Sigmoid colon (tissue), 6 donors: ENCODE measurements at regions not wholly inside any gene's neighbourhood (a gene's known extent, or its start where the extent isn't known, plus 50 kb on each side); places are given as distances from the start of the nearest gene placed in this dataset.

ENCODE experiments used
- DNase-seq: peaks from one replicate; pipeline ENCODE4 v3.0.0-alpha.2; 2019
- H3K27ac ChIP-seq, 4 donors: fragments of 200-600 bp; sonication (generic); one replicate each; pipeline ENCODE4 v1.5.1; 2016 to 2019; ENCODE audit warnings: mild to moderate bottlenecking in 1 of 4
- H3K27me3 ChIP-seq, 3 donors: fragments of 200-600 bp; sonication (generic); one replicate each; pipeline ENCODE4 v1.5.1; 2019; ENCODE audit warnings: mild to moderate bottlenecking in 1 of 3
- H3K36me3 ChIP-seq, 4 donors: fragments of 200-600 bp; sonication (generic); one replicate each; pipeline ENCODE4 v1.5.1; 2016 to 2019
- H3K4me1 ChIP-seq, 4 donors: fragments of 200-600 bp; sonication (generic); one replicate each; pipeline ENCODE4 v1.5.1; 2017 to 2019
- H3K4me3 ChIP-seq, 4 donors: fragments of 200-600 bp; sonication (generic); one replicate each; pipeline ENCODE4 v1.5.1; 2017 to 2019; ENCODE audit warnings: mild to moderate bottlenecking in 2 of 4, moderate library complexity in 1 of 4
- H3K9me3 ChIP-seq, 4 donors: fragments of 200-600 bp in 3 of 4; sonication (generic) in 3 of 4; one replicate each; pipeline versions ENCODE4 v1.5.1 to v1.6.1; 2013 to 2019
- EP300 ChIP-seq, 4 donors: sonication (generic); formaldehyde crosslinking; IDR thresholded peaks; one replicate each; pipeline ENCODE4 v1.6.1; 2017; ENCODE audit warnings: antibody characterized with exemption in 4 of 4
- POLR2A ChIP-seq, 2 donors: fragments of 450-650 bp; IDR thresholded peaks; one replicate each; pipeline ENCODE4 v1.6.1; 2016; ENCODE audit warnings: antibody characterized with exemption in 2 of 2, mild to moderate bottlenecking in 2 of 2, moderate library complexity in 2 of 2
- POLR2AphosphoS5 ChIP-seq, 4 donors: sonication (generic); formaldehyde crosslinking; IDR thresholded peaks; one replicate each; pipeline ENCODE4 v1.6.1; 2017; ENCODE audit warnings: antibody characterized with exemption in 4 of 4
- WGBS, 2 donors: extraction: QIAGEN DNeasy Blood & Tissue Kit; methylation state at CpG; one replicate each; pipeline ENCODE4 v1.1.7; 2013; 5-methylcytosine and 5-hydroxymethylcytosine counted together
- intact Hi-C: fragments of 100-400 bp; cut with DNase I; formaldehyde crosslinking; loops from one replicate; pipeline ENCODE4 v1.15.1; 2023
- TF ChIP-seq, protein P1 (sequence below), 4 experiments: fragments of 450-650 bp in 3 of 4; fragments of 200-600 bp in 1 of 4; IDR thresholded peaks; one replicate each; pipeline ENCODE4 v1.5.1; 2016 to 2019; ENCODE audit warnings: antibody characterized with exemption in 4 of 4, mild to moderate bottlenecking in 3 of 4, moderate library complexity in 2 of 4
- donor health status: healthy with polysubstance abuse.
- donor health status: healthy.

DNA sequence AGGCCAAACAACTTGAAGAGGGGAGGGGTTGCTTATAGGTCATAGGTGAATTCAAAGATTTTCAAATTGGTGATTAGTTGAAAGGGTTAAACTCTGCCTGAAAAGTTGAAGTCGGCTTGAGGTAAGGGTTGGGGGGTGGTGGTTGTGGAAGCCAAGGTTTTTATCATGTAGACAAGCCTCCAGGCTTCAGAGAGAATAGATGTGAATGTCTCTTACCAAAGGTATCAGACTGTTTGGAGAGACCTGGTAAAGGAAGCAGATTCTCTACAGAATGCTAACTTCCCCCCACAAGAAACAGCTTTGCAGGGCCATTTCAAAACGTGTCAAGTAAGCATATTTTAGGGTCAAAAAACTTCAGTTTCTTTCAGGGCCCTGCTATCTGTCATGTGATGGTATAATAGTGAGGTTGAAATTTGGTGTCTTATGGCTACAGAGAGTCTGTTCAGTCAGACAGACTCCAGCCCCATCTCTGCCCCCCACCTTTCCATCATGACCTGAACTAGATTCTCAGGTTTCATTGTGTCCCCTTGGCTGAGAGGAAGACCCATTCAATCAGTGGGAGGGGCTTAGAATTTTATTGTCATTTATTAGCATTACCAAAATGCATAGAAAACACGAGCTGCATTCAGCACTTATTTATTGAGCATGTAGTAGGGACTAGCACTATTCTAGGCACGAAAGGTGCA, 136.5 kb downstream of the MAP3K7 start:
- H3K36me3 ChIP-seq: no peaks in the 10 kb centered on the region
- no peak for DNase-seq
- H3K27ac ChIP-seq: no peak overlapping the region

DNA sequence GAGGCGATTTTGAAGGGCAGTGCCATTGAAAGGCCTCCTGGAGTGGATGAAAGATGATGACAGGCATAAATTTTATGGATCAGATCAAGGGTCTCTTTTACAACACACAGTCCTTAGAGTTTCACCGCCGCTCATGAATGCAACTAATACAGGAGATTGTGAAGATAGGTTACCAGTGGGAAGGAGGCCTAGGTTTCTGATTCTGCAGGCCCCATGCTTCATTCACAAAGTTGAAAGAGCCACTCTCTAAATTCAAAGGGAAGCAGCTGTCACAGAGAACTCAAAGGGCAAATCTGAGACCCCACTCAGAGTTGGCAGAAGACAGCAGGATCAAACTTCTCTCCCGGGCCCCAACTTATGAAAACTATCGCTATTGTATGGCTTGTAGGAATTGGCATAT, 137.6 kb downstream of the MAP3K7 start:
- no peaks in the 10 kb centered on the region for H3K9me3 ChIP-seq
- no peak overlapping the region for H3K27ac ChIP-seq
- no peaks in the 10 kb centered on the region for H3K27me3 ChIP-seq
- intact Hi-C loops: no loop called here
- no peaks in the 10 kb centered on the region for H3K4me1 ChIP-seq
- no peak overlapping the region for H3K4me3 ChIP-seq
- H3K36me3 ChIP-seq: no peaks in the 10 kb centered on the region
- DNase-seq: no peak
- no peak for TF ChIP-seq POLR2A (IDR thresholded peaks at IDR 0.05)
- no peak for TF ChIP-seq EP300 (IDR thresholded peaks at IDR 0.05)
- TF ChIP-seq POLR2AphosphoS5 (IDR thresholded peaks at IDR 0.05): no peak
- TF ChIP-seq, protein P1, sequence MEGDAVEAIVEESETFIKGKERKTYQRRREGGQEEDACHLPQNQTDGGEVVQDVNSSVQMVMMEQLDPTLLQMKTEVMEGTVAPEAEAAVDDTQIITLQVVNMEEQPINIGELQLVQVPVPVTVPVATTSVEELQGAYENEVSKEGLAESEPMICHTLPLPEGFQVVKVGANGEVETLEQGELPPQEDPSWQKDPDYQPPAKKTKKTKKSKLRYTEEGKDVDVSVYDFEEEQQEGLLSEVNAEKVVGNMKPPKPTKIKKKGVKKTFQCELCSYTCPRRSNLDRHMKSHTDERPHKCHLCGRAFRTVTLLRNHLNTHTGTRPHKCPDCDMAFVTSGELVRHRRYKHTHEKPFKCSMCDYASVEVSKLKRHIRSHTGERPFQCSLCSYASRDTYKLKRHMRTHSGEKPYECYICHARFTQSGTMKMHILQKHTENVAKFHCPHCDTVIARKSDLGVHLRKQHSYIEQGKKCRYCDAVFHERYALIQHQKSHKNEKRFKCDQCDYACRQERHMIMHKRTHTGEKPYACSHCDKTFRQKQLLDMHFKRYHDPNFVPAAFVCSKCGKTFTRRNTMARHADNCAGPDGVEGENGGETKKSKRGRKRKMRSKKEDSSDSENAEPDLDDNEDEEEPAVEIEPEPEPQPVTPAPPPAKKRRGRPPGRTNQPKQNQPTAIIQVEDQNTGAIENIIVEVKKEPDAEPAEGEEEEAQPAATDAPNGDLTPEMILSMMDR (IDR thresholded peaks at IDR 0.05): no peak
- 83 to 84% methylated on average over 5 of the region's 5 CpGs for WGBS, 2 donors

More for the DNA sequence above, 136.5 kb downstream of the MAP3K7 start:
- intact Hi-C loops: no loop called here
- Histone ChIP-seq H3K9me3 (no peaks in the 10 kb centered on the region), H3K4me3 (no peak overlapping the region), H3K4me1 (no peaks in the 10 kb centered on the region), H3K27me3 (no peaks in the 10 kb centered on the region)
- TF ChIP-seq POLR2A (IDR thresholded peaks at IDR 0.05): no peak
- TF ChIP-seq EP300 (IDR thresholded peaks at IDR 0.05): no peak
- no peak for TF ChIP-seq POLR2AphosphoS5 (IDR thresholded peaks at IDR 0.05)
- TF ChIP-seq, protein P1 (IDR thresholded peaks at IDR 0.05): no peak
- 32 to 50% methylated on average over 4 of the region's 4 CpGs for WGBS, 2 donors

DNA sequence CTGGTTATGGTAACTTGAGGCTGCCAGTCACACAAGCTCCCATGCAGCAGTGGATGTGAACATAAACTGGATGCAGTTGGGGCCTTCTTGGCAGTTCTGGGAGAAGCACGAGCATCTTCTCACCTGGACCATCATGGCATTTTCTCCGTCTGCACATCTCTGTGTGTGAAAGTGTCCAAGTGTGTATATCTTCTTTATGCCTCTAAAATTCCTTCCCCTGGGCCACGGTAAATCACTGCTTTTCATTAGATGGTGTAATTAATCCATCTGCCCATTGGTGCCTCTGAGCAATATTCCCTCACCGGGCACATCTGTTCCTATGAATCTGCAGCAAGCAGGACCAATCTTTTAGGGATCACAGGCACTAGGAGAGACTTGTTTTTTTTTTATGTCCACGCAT, 138.0 kb downstream of the MAP3K7 start:
- H3K36me3 ChIP-seq: no peaks in the 10 kb centered on the region
- no peak overlapping the region for H3K27ac ChIP-seq
- 80 to 83% methylated on average over 5 of the region's 5 CpGs for WGBS, 2 donors
- H3K27me3 ChIP-seq: no peaks in the 10 kb centered on the region
- H3K9me3 ChIP-seq: no peaks in the 10 kb centered on the region
- no peaks in the 10 kb centered on the region for H3K4me1 ChIP-seq
- intact Hi-C loops: no loop called here
- no peak for DNase-seq
- TF ChIP-seq, protein P1 (IDR thresholded peaks at IDR 0.05): no peak
- TF ChIP-seq EP300 (IDR thresholded peaks at IDR 0.05) (no peak), POLR2AphosphoS5 (IDR thresholded peaks at IDR 0.05) (no peak), POLR2A (IDR thresholded peaks at IDR 0.05) (no peak)
- H3K4me3 ChIP-seq: no peak overlapping the region

DNA sequence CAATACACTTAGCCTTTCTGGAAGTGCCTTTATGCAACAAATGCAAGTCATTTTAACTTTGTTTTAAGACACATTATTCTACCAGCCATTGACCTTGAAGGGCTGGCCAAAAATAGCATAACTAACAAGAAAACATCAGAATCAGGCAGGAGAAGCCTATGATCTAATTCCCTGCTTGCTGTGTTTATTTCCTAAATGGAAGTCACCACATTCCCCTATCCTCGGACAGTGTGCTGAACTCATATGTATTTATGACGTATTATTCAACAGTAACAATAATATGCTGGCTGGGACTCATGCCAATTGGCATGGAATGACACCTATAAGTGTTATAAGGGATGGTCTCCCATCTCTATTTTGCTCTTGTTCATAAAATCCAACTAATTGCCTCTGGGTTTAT, 140.7 kb downstream of the MAP3K7 start:
- intact Hi-C loops: no loop called here
- no peak for DNase-seq
- Histone ChIP-seq H3K27me3 (no peaks in the 10 kb centered on the region), H3K27ac (no peak overlapping the region), H3K9me3 (no peaks in the 10 kb centered on the region), H3K4me1 (no peaks in the 10 kb centered on the region), H3K4me3 (no peak overlapping the region), H3K36me3 (no peaks in the 10 kb centered on the region)
- TF ChIP-seq POLR2AphosphoS5 (IDR thresholded peaks at IDR 0.05) (no peak), EP300 (IDR thresholded peaks at IDR 0.05) (no peak), POLR2A (IDR thresholded peaks at IDR 0.05) (no peak)
- TF ChIP-seq, protein P1 (IDR thresholded peaks at IDR 0.05): no peak
- WGBS, 2 donors: 43 to 69% methylated on average over 2 of the region's 2 CpGs
